GM18520 (cell line): ENCODE measurements at regions not wholly inside any gene's neighbourhood (a gene's known extent, or its start where the extent isn't known, plus 50 kb on each side); places are given as distances from the start of the nearest gene placed in this dataset.

Source experiments
- ATAC-seq: cut with Tn5 transposase; IDR thresholded peaks from one replicate; pipeline ENCODE4 v1.9.1; 2021; ENCODE audit not compliant: unreplicated experiment

GRCh38 chr2:21427606-21428005, 303.8 kb downstream of the TDRD15 start:
- ATAC-seq: no peak

GRCh38 chr2:21428754-21429153, 305.0 kb downstream of the TDRD15 start:
- no peak for ATAC-seq

- ATAC-seq: no peak
Measured at GRCh38 chr2:21429747-21430146, 306.0 kb downstream of the TDRD15 start.

GRCh38 chr2:21431078-21431477, 307.3 kb downstream of the TDRD15 start:
- no peak for ATAC-seq

- peak; percentile 58 for ATAC-seq
Measured at GRCh38 chr2:21438949-21439348, 315.2 kb downstream of the TDRD15 start.

- no peak for ATAC-seq
Measured at GRCh38 chr2:21441442-21441841, 317.7 kb downstream of the TDRD15 start.

GRCh38 chr2:21443494-21444105, 319.8 kb downstream of the TDRD15 start:
- no peak for ATAC-seq

- ATAC-seq: no peak
Measured at GRCh38 chr2:21449881-21450280, 326.1 kb downstream of the TDRD15 start.

- ATAC-seq: no peak
Measured at GRCh38 chr2:21451403-21451802, 327.6 kb downstream of the TDRD15 start.

- ATAC-seq: no peak
Measured at GRCh38 chr2:21452263-21452662, 328.5 kb downstream of the TDRD15 start.

- ATAC-seq: no peak
Measured at GRCh38 chr2:21452678-21453077, 328.9 kb downstream of the TDRD15 start.

GRCh38 chr2:21453723-21454450, 330.1 kb downstream of the TDRD15 start:
- ATAC-seq: no peak

- ATAC-seq: no peak
Measured at GRCh38 chr2:21454839-21455238, 331.1 kb downstream of the TDRD15 start.

- no peak for ATAC-seq
Measured at GRCh38 chr2:21461754-21462240, 338.0 kb downstream of the TDRD15 start.

GRCh38 chr2:21466341-21466927, 342.7 kb downstream of the TDRD15 start:
- ATAC-seq: no peak

- no peak for ATAC-seq
Measured at GRCh38 chr2:21467280-21467818, 343.6 kb downstream of the TDRD15 start.

GRCh38 chr2:21467910-21468309, 344.1 kb downstream of the TDRD15 start:
- ATAC-seq: no peak

GRCh38 chr2:21468624-21469023, 344.9 kb downstream of the TDRD15 start:
- no peak for ATAC-seq

- ATAC-seq: no peak
Measured at GRCh38 chr2:21469158-21469557, 345.4 kb downstream of the TDRD15 start.

GRCh38 chr2:21469564-21469963, 345.8 kb downstream of the TDRD15 start:
- no peak for ATAC-seq

GRCh38 chr2:21480162-21480561, 356.4 kb downstream of the TDRD15 start:
- ATAC-seq: no peak

- no peak for ATAC-seq
Measured at GRCh38 chr2:21484643-21485042, 360.9 kb downstream of the TDRD15 start.
